SJSA1 (cell line): ENCODE measurements at regions not wholly inside any gene's neighbourhood (a gene's known extent, or its start where the extent isn't known, plus 50 kb on each side); places are given as distances from the start of the nearest gene placed in this dataset.

ENCODE experiments used
- DNase-seq, 2 experiments: peaks; one replicate each; pipeline ENCODE4 v3.0.0-alpha.2; 2015 to 2020; ENCODE audit warnings: low spot score in 2 of 2, low read depth in 1 of 2
- H3K27ac ChIP-seq: fragments of 250-450 bp; sonication (Bioruptor Pico); 2 replicates; pipeline ENCODE4 v1.5.1; 2020; ENCODE audit warnings: mild to moderate bottlenecking, moderate library complexity
- H3K27me3 ChIP-seq: fragments of 250-450 bp; sonication (Bioruptor Pico); replicated peaks from 2 replicates; pipeline ENCODE4 v1.5.1; 2020; ENCODE audit warnings: mild to moderate bottlenecking, moderate library complexity
- H3K36me3 ChIP-seq: fragments of 250-450 bp; sonication (Bioruptor Pico); 2 replicates; pipeline ENCODE4 v1.5.1; 2020; ENCODE audit warnings: mild to moderate bottlenecking
- H3K4me1 ChIP-seq: fragments of 250-450 bp; sonication (Bioruptor Pico); replicated peaks from 2 replicates; pipeline ENCODE4 v1.6.1; 2021; ENCODE audit warnings: mild to moderate bottlenecking
- H3K4me3 ChIP-seq: fragments of 250-450 bp; sonication (Bioruptor Pico); 2 replicates; pipeline ENCODE4 v1.5.1; 2020; ENCODE audit warnings: mild to moderate bottlenecking
- H3K9me3 ChIP-seq: fragments of 250-450 bp; sonication (Bioruptor Pico); replicated peaks from 2 replicates; pipeline ENCODE4 v1.5.1; 2020; ENCODE audit warnings: mild to moderate bottlenecking

GRCh38 chr1:34460193-34460592, 283.5 kb downstream of the C1orf94 start:
- peak; percentile 18 to 51 for DNase-seq
- H3K27me3 ChIP-seq, result no peaks in the 10 kb centered on the region
- H3K36me3 ChIP-seq, result no peaks in the 10 kb centered on the region

GRCh38 chr1:34470401-34470800, 284.4 kb upstream of the GJB5 start:
- H3K9me3 ChIP-seq, result no peaks in the 10 kb centered on the region
- DNase-seq, result no peak

More at GRCh38 chr1:34460193-34460592, 283.5 kb downstream of the C1orf94 start:
- H3K9me3 ChIP-seq, result no peaks in the 10 kb centered on the region
- no peaks in the 10 kb centered on the region for H3K4me1 ChIP-seq
- no peak overlapping the region for H3K4me3 ChIP-seq
- H3K27ac ChIP-seq, result no peak overlapping the region

GRCh38 chr1:34474566-34474965, 280.3 kb upstream of the GJB5 start:
- H3K27ac ChIP-seq, result no peak overlapping the region
- no peaks in the 10 kb centered on the region for H3K27me3 ChIP-seq
- H3K4me1 ChIP-seq, result no peaks in the 10 kb centered on the region
- no peak overlapping the region for H3K4me3 ChIP-seq
- no peak for DNase-seq
- H3K36me3 ChIP-seq, result no peaks in the 10 kb centered on the region
- H3K9me3 ChIP-seq, result no peaks in the 10 kb centered on the region

More at GRCh38 chr1:34470401-34470800, 284.4 kb upstream of the GJB5 start:
- no peaks in the 10 kb centered on the region for H3K36me3 ChIP-seq
- H3K4me3 ChIP-seq, result no peak overlapping the region
- H3K4me1 ChIP-seq, result no peaks in the 10 kb centered on the region
- H3K27me3 ChIP-seq, result no peaks in the 10 kb centered on the region
- no peak overlapping the region for H3K27ac ChIP-seq

GRCh38 chr1:34476371-34476770, 278.5 kb upstream of the GJB5 start:
- Histone ChIP-seq H3K4me3 (no peak overlapping the region), H3K27me3 (no peaks in the 10 kb centered on the region), H3K4me1 (no peaks in the 10 kb centered on the region), H3K9me3 (no peaks in the 10 kb centered on the region), H3K36me3 (no peaks in the 10 kb centered on the region), H3K27ac (no peak overlapping the region)
- DNase-seq, result no peak

- no peaks in the 10 kb centered on the region for H3K9me3 ChIP-seq
- DNase-seq, result no peak
- no peak overlapping the region for H3K27ac ChIP-seq
- no peaks in the 10 kb centered on the region for H3K27me3 ChIP-seq
- H3K4me3 ChIP-seq, result no peak overlapping the region
- H3K36me3 ChIP-seq, result no peaks in the 10 kb centered on the region
- H3K4me1 ChIP-seq, result no peaks in the 10 kb centered on the region
Observed at GRCh38 chr1:34477632-34478141, 277.2 kb upstream of the GJB5 start.

GRCh38 chr1:34478515-34479076, 276.3 kb upstream of the GJB5 start:
- no peak for DNase-seq
- H3K27ac ChIP-seq, result no peak overlapping the region

GRCh38 chr1:34479731-34480130, 275.1 kb upstream of the GJB5 start:
- Histone ChIP-seq H3K9me3 (no peaks in the 10 kb centered on the region), H3K4me1 (no peaks in the 10 kb centered on the region), H3K36me3 (no peaks in the 10 kb centered on the region), H3K4me3 (no peak overlapping the region), H3K27ac (no peak overlapping the region), H3K27me3 (no peaks in the 10 kb centered on the region)
- no peak for DNase-seq

More at GRCh38 chr1:34478515-34479076, 276.3 kb upstream of the GJB5 start:
- H3K27me3 ChIP-seq, result no peaks in the 10 kb centered on the region
- H3K9me3 ChIP-seq, result no peaks in the 10 kb centered on the region
- H3K4me1 ChIP-seq, result no peaks in the 10 kb centered on the region
- H3K4me3 ChIP-seq, result no peak overlapping the region
- H3K36me3 ChIP-seq, result no peaks in the 10 kb centered on the region

- no peak overlapping the region for H3K4me3 ChIP-seq
- no peaks in the 10 kb centered on the region for H3K27me3 ChIP-seq
- peaks cover 6% of the 10 kb centered on the region; the same call in 1 of the 2 replicates for H3K9me3 ChIP-seq
- DNase-seq, result no peak
- H3K27ac ChIP-seq, result no peak overlapping the region
- no peaks in the 10 kb centered on the region for H3K4me1 ChIP-seq
- no peaks in the 10 kb centered on the region for H3K36me3 ChIP-seq
Observed at GRCh38 chr1:34488080-34488708, 266.7 kb upstream of the GJB5 start.

GRCh38 chr1:34500451-34500850, 254.4 kb upstream of the GJB5 start:
- no peak for DNase-seq
- Histone ChIP-seq H3K9me3 (no peaks in the 10 kb centered on the region), H3K27me3 (no peaks in the 10 kb centered on the region), H3K27ac (no peak overlapping the region), H3K36me3 (no peaks in the 10 kb centered on the region), H3K4me1 (no peaks in the 10 kb centered on the region), H3K4me3 (no peak overlapping the region)

GRCh38 chr1:34511802-34512201, 243.0 kb upstream of the GJB5 start:
- Histone ChIP-seq H3K27me3 (no peaks in the 10 kb centered on the region), H3K4me1 (no peaks in the 10 kb centered on the region), H3K4me3 (no peak overlapping the region), H3K36me3 (no peaks in the 10 kb centered on the region), H3K27ac (no peak overlapping the region), H3K9me3 (peaks cover 8% of the 10 kb centered on the region)
- DNase-seq, result no peak

- H3K36me3 ChIP-seq, result no peaks in the 10 kb centered on the region
- no peaks in the 10 kb centered on the region for H3K27me3 ChIP-seq
- no peaks in the 10 kb centered on the region for H3K9me3 ChIP-seq
- H3K4me3 ChIP-seq, result no peak overlapping the region
- no peaks in the 10 kb centered on the region for H3K4me1 ChIP-seq
- H3K27ac ChIP-seq, result no peak overlapping the region
- no peak for DNase-seq
Observed at GRCh38 chr1:34518146-34518699, 236.6 kb upstream of the GJB5 start.

- no peak for DNase-seq
- Histone ChIP-seq H3K4me1 (no peaks in the 10 kb centered on the region), H3K27me3 (no peaks in the 10 kb centered on the region), H3K4me3 (no peak overlapping the region), H3K9me3 (no peaks in the 10 kb centered on the region), H3K36me3 (no peaks in the 10 kb centered on the region), H3K27ac (no peak overlapping the region)
Observed at GRCh38 chr1:34520111-34520510, 234.7 kb upstream of the GJB5 start.

GRCh38 chr1:34524783-34525182, 230.1 kb upstream of the GJB5 start:
- Histone ChIP-seq H3K4me3 (no peak overlapping the region), H3K36me3 (no peaks in the 10 kb centered on the region), H3K9me3 (no peaks in the 10 kb centered on the region), H3K27ac (no peak overlapping the region), H3K4me1 (no peaks in the 10 kb centered on the region), H3K27me3 (no peaks in the 10 kb centered on the region)
- DNase-seq, result no peak
